Pancreas (tissue), 10 donors: ENCODE measurements at regions not wholly inside any gene's neighbourhood (a gene's known extent, or its start where the extent isn't known, plus 50 kb on each side); places are given as distances from the start of the nearest gene placed in this dataset.

Experiments used
- ATAC-seq, 4 donors: fragments of 200-7000 bp; cut with Tn5 transposase; one replicate each; pipeline versions ENCODE4 v1.8.0 to v1.9.1; 2020; ENCODE audit warnings: mild to moderate bottlenecking in 4 of 4, moderate library complexity in 4 of 4
- DNase-seq, 6 donors: peaks; one replicate each; pipeline ENCODE4 v3.0.0-alpha.2; 2020
- FAIRE-seq: peaks from 2 replicates; lab custom pipeline; 2012; peaks lifted over from hg19 to GRCh38; lab: Jason Lieb, UNC
- H3K27ac ChIP-seq, 4 donors: fragments of 200-600 bp; sonication (generic); 1 replicate in 3 of 4; 2 replicates in 1 of 4; pipeline versions ENCODE4 v1.5.0 to v1.8.0; 2020
- H3K27me3 ChIP-seq, 4 donors: fragments of 200-600 bp; one replicate each; pipeline ENCODE4 v1.8.0; 2021
- H3K36me3 ChIP-seq, 3 donors: fragments of 200-600 bp; sonication (generic) in 1 of 3; one replicate each; pipeline versions ENCODE4 v1.5.0 to v1.8.0; 2020 to 2021
- H3K4me1 ChIP-seq, 3 donors: fragments of 200-600 bp; one replicate each; pipeline ENCODE4 v1.8.0; 2021
- H3K4me3 ChIP-seq, 4 donors: fragments of 200-600 bp; sonication (generic) in 2 of 4; one replicate each; pipeline versions ENCODE4 v1.5.0 to v1.8.0; 2020 to 2021
- H3K9me3 ChIP-seq, 4 donors: fragments of 200-600 bp; one replicate each; pipeline ENCODE4 v1.8.0; 2021
- WGBS, 2 donors: extraction: QIAGEN DNeasy Blood & Tissue Kit; methylation state at CpG; one replicate each; pipeline ENCODE4 v1.1.7; 2013; 5-methylcytosine and 5-hydroxymethylcytosine counted together
- intact Hi-C, 3 donors: fragments of 100-400 bp; cut with DNase I; formaldehyde crosslinking; loops; one replicate each; pipeline versions ENCODE4 v1.11.1 to v1.14.2; 2022
- TF ChIP-seq, protein P1 (sequence below), 4 donors: fragments of 200-600 bp; sonication (generic) in 3 of 4; IDR thresholded peaks; one replicate each; pipeline versions ENCODE4 v1.5.0 to v1.8.0; 2021; ENCODE audit warnings: antibody characterized with exemption in 4 of 4
- donor health status: healthy with polysubstance abuse.
- donor health status: DM: no; HTN: no; CAD: no; lungs with moderate emphysema.
- donor health status: DM: no; HTN: no; CAD: no.
- donor health status: control.
- donor health status: control.
- donor health status: Bipolar disorder and iron deficiency.
- donor health status: DM: yes; HTN: yes; CAD: no.
- donor health status: DM: no; HTN: no; CAD: no.
- donor health status: DM: no; HTN: no; CAD: no.
- donor health status: DM: yes; HTN: yes; CAD: no.

DNA sequence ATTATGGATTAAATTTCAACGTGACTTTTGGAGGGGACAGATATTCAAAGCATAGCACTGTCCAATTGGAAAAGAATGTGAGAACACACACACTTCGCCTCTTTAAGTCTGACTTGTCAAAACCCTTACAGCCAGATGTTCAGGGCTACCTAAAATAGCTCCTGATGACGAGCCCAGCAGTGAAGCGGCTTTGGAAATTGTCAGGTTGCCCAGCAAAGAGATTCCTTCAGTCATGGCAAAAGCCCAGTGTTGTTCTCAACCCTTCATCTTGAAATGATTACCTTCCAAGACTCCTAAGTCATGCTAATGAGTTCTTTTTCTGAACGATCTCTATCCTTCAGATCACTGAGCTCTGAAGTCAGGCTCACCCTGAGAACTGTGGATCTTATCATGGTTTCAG, 436.6 kb downstream of the LRATD1 start:
- Histone ChIP-seq H3K27ac (no peak overlapping the region), H3K4me1 (no peaks in the 10 kb centered on the region), H3K9me3 (no peaks in the 10 kb centered on the region), H3K4me3 (no peak overlapping the region), H3K36me3 (no peaks in the 10 kb centered on the region), H3K27me3 (no peaks in the 10 kb centered on the region)
- intact Hi-C loops, result no loop called here
- ATAC-seq (no peak), FAIRE-seq (no peak), DNase-seq (no peak)
- TF ChIP-seq, protein P1, sequence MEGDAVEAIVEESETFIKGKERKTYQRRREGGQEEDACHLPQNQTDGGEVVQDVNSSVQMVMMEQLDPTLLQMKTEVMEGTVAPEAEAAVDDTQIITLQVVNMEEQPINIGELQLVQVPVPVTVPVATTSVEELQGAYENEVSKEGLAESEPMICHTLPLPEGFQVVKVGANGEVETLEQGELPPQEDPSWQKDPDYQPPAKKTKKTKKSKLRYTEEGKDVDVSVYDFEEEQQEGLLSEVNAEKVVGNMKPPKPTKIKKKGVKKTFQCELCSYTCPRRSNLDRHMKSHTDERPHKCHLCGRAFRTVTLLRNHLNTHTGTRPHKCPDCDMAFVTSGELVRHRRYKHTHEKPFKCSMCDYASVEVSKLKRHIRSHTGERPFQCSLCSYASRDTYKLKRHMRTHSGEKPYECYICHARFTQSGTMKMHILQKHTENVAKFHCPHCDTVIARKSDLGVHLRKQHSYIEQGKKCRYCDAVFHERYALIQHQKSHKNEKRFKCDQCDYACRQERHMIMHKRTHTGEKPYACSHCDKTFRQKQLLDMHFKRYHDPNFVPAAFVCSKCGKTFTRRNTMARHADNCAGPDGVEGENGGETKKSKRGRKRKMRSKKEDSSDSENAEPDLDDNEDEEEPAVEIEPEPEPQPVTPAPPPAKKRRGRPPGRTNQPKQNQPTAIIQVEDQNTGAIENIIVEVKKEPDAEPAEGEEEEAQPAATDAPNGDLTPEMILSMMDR (IDR thresholded peaks at IDR 0.05), result no peak
- 64 to 72% methylated on average over 5 of the region's 5 CpGs for WGBS, 2 donors

DNA sequence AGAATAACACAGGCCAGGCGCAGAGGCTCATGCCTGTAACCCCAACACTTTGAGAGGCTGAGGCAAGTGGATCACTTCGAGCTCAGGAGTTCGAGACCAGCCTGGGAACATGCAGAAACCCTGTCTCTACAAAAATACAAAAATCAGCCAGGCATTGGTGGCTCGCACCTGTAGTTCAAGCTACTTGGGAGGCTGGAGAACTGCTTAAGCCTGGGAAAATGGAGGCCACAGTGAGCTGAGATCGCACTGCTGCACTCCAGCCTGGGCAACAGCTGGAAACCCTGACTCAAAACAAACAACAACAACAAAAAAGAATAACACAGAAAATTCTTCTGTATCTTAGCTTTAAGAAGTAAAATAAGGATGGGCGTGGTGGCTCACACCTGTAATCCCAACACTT, 440.3 kb downstream of the LRATD1 start:
- ATAC-seq, result no peak
- 91% methylated on average over 6 of the region's 6 CpGs for WGBS, 2 donors
- no peak for FAIRE-seq
- intact Hi-C loops, result no loop called here
- DNase-seq, result no peak
- TF ChIP-seq, protein P1 (IDR thresholded peaks at IDR 0.05), result no peak
- Histone ChIP-seq H3K4me3 (no peak overlapping the region), H3K27ac (no peak overlapping the region), H3K9me3 (no peaks in the 10 kb centered on the region), H3K4me1 (no peaks in the 10 kb centered on the region), H3K27me3 (no peaks in the 10 kb centered on the region), H3K36me3 (no peaks in the 10 kb centered on the region)

DNA sequence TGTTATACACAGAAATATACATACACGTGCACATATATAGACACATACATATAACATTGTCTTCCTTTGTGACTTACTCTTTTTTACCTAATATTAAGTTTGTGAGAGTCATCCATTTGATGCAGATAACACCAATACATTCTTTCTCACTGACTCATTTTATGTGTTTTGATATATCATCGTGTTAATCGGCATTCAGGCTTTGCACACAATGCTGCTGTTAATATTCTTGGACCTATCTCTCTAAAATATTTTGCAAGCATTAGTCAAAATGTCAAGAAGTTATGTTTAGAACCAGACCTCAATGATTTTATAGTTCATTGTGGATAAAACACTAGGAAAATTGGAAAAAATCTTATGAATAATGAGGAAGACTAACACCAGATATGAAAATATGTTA, 441.1 kb downstream of the LRATD1 start:
- no peaks in the 10 kb centered on the region for H3K9me3 ChIP-seq
- no peaks in the 10 kb centered on the region for H3K4me1 ChIP-seq
- H3K4me3 ChIP-seq, result no peak overlapping the region
- no peaks in the 10 kb centered on the region for H3K36me3 ChIP-seq
- ATAC-seq (no peak), FAIRE-seq (no peak), DNase-seq (no peak)
- no peak overlapping the region for H3K27ac ChIP-seq
- H3K27me3 ChIP-seq, result no peaks in the 10 kb centered on the region
- intact Hi-C loops, result no loop called here
- TF ChIP-seq, protein P1 (IDR thresholded peaks at IDR 0.05), result no peak
- WGBS, 2 donors, result 58 to 62% methylated on average over 3 of the region's 3 CpGs

DNA sequence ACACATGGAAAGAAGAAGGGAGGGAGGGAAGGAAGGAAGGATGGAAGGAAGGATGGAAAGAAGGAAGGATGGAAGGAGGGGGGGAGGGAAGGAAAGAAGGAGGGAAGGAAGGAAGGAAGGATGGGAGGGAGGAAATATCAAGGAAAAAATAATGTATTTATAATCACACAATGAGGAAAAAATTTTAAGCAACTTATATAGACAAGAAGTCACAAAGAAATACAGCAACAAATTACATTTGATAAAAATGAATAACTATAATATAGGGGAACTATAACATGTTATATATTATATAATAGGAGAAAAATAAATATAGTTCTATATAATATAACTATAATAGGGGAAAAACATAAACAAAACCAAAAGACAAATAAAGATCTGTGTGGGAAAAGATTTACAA, 441.8 kb downstream of the LRATD1 start:
- H3K36me3 ChIP-seq, result no peaks in the 10 kb centered on the region
- DNase-seq (no peak), ATAC-seq (no peak), FAIRE-seq (no peak)
- intact Hi-C loops, result no loop called here
- H3K4me1 ChIP-seq, result no peaks in the 10 kb centered on the region
- TF ChIP-seq, protein P1 (IDR thresholded peaks at IDR 0.05), result no peak
- H3K27ac ChIP-seq, result no peak overlapping the region
- no peaks in the 10 kb centered on the region for H3K9me3 ChIP-seq
- H3K4me3 ChIP-seq, result no peak overlapping the region
- H3K27me3 ChIP-seq, result no peaks in the 10 kb centered on the region

DNA sequence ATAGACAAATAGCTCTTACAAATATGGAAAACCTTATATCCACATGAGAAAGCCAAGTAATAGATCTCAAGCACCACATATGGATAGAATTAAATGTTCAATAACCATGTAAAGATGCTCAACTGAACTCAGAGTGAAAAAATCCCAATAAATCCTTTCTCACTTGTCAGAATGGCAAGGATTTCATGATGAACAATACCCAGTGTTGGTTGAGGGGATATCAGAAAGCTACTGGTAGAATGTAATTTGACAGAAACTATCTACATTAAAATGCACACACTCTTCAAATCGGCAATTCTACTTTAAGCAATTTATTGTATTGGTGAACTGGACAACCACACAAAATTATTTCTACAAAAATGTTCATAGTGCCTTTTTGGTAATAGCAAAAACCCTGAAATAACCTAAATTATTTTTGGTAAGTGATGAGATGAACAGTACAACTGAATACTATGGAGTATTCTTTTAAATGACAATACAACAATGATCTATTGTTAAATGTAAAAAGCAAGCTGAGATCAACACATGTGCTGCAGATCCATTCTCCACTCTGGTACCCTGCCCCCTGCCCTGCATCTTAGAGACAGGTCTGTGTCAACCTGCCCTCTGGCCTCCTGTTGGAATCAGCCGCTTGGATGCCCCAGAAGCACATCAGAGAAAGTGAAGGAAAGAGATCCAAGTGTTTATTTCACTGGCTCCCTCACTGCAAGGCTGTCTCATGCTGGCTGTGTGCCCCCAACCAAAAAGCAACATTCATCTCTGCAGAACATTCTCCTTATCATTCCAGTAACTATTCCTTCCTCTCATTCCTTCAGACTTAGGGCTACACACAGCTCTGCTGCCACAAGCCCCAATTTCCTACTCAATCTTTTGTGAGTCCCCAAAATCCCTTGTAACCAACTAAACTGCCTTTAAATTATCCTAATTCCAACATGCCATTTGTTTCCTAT, 442.5 kb downstream of the LRATD1 start:
- FAIRE-seq (no peak), ATAC-seq (no peak), DNase-seq (no peak)
- H3K4me1 ChIP-seq, result no peaks in the 10 kb centered on the region
- H3K27ac ChIP-seq, result no peak overlapping the region
- intact Hi-C loops, result no loop called here
- TF ChIP-seq, protein P1 (IDR thresholded peaks at IDR 0.05), result no peak
- 69 to 83% methylated on average over 2 of the region's 2 CpGs for WGBS, 2 donors
- H3K36me3 ChIP-seq, result no peaks in the 10 kb centered on the region
- H3K9me3 ChIP-seq, result no peaks in the 10 kb centered on the region
- H3K4me3 ChIP-seq, result no peak overlapping the region
- H3K27me3 ChIP-seq, result no peaks in the 10 kb centered on the region
